A673 (cell line): ENCODE measurements at regions not wholly inside any gene's neighbourhood (a gene's known extent, or its start where the extent isn't known, plus 50 kb on each side); places are given as distances from the start of the nearest gene placed in this dataset.

Source experiments
- BruUV-seq: library from RNA; stranded (reverse); fragments of 400-500 nt; replicated peaks from 2 replicates; lab custom pipeline; 2021; lab: Mats Ljungman, UMichigan
- CTCF ChIA-PET: fragments of 300-600 bp; sonication (Branson Sonifier 250); formaldehyde crosslinking; loops from one replicate; lab custom pipeline; 2022; ENCODE audit warnings: antibody characterized with exemption; lab: Charles Lee
- POLR2A ChIA-PET: fragments of 300-600 bp; sonication (Branson Sonifier 250); formaldehyde crosslinking; loops from one replicate; lab custom pipeline; 2022; ENCODE audit warnings: antibody characterized with exemption; ENCODE audit not compliant: low non-redundant PET; lab: Charles Lee
- DNase-seq: peaks from one replicate; pipeline ENCODE4 v3.0.0-alpha.2; 2015; ENCODE audit warnings: low spot score
- H3K27ac ChIP-seq: fragments of 200-600 bp; sonication (generic); 2 replicates; pipeline ENCODE4 v1.5.1; 2016; ENCODE audit warnings: mixed run types, low read depth, mild to moderate bottlenecking, mixed read lengths, antibody characterized with exemption, low read length; ENCODE audit not compliant: poor library complexity, severe bottlenecking
- H3K27me3 ChIP-seq: fragments of 200-600 bp; sonication (generic); replicated peaks from 2 replicates; pipeline ENCODE4 v1.6.1; 2017; ENCODE audit warnings: mixed run types, low read depth, mild to moderate bottlenecking, mixed read lengths, antibody characterized with exemption, low read length; ENCODE audit not compliant: insufficient read depth, poor library complexity
- H3K36me3 ChIP-seq: fragments of 200-600 bp; sonication (generic); 2 replicates; pipeline ENCODE4 v1.6.1; 2016; ENCODE audit warnings: mixed run types, mild to moderate bottlenecking, mixed read lengths, antibody characterized with exemption, low read length; ENCODE audit not compliant: insufficient read depth, poor library complexity, severe bottlenecking
- H3K4me1 ChIP-seq: fragments of 200-600 bp; sonication (generic); 2 replicates; pipeline ENCODE4 v1.6.1; 2017; ENCODE audit warnings: mixed run types, mild to moderate bottlenecking, mixed read lengths, antibody characterized with exemption, low read length; ENCODE audit not compliant: insufficient read depth, poor library complexity, severe bottlenecking
- H3K4me3 ChIP-seq: fragments of 200-600 bp; sonication (generic); 2 replicates; pipeline ENCODE4 v1.5.1; 2016; ENCODE audit warnings: low read depth, mixed run types, mild to moderate bottlenecking, mixed read lengths, low read length; ENCODE audit not compliant: poor library complexity, severe bottlenecking
- H3K9me3 ChIP-seq: fragments of 200-600 bp; sonication (generic); 2 replicates; pipeline ENCODE4 v1.6.1; 2016; ENCODE audit warnings: mixed run types, low read depth, mild to moderate bottlenecking, mixed read lengths, antibody characterized with exemption, low read length; ENCODE audit not compliant: poor library complexity, severe bottlenecking
- CTCF ChIP-seq: fragments of 300-800, 200-600 bp; sonication (generic); conservative IDR thresholded peaks from 2 replicates; pipeline ENCODE4 v1.5.1; 2017; ENCODE audit warnings: low read depth, mild to moderate bottlenecking, antibody characterized with exemption, low read length, moderate library complexity, mixed read lengths
- EZH2 ChIP-seq: fragments of 200-600 bp; sonication (generic); IDR thresholded peaks from 2 replicates; pipeline ENCODE4 v1.6.1; 2017; ENCODE audit warnings: borderline replicate concordance, low read depth, mild to moderate bottlenecking, mixed read lengths, antibody characterized with exemption, low read length; ENCODE audit not compliant: poor library complexity, severe bottlenecking
- intact Hi-C: fragments of 100-400 bp; cut with micrococcal nuclease; formaldehyde crosslinking; loops from one replicate; pipeline ENCODE4 v1.10.0; 2022; ENCODE audit not compliant: unreplicated experiment

GRCh38 chr13:112187527-112188297 is 120.8 kb downstream of the SOX1 start:
- Histone ChIP-seq H3K4me1 (no peaks in the 10 kb centered on the region), H3K9me3 (no peaks in the 10 kb centered on the region), H3K36me3 (no peaks in the 10 kb centered on the region), H3K4me3 (no peak overlapping the region), H3K27me3 (peaks cover 5% of the 10 kb centered on the region), H3K27ac (no peak overlapping the region)
- DNase-seq: no peak
- no TSS peak for BruUV-seq
- TF ChIP-seq EZH2: no peak
- intact Hi-C loops: no loop called here
- POLR2A ChIA-PET: no interaction called here
- CTCF ChIA-PET: no interaction called here

GRCh38 chr13:112188298-112188610 is 121.3 kb downstream of the SOX1 start:
- Histone ChIP-seq H3K4me3 (no peak overlapping the region), H3K27ac (no peak overlapping the region), H3K9me3 (no peaks in the 10 kb centered on the region), H3K27me3 (peaks cover 7% of the 10 kb centered on the region), H3K36me3 (no peaks in the 10 kb centered on the region), H3K4me1 (no peaks in the 10 kb centered on the region)
- no TSS peak for BruUV-seq
- DNase-seq: no peak
- TF ChIP-seq CTCF (no peak), EZH2 (no peak)
- ChIA-PET POLR2A (no interaction called here), CTCF (no interaction called here)
- intact Hi-C loops: no loop called here

- no peaks in the 10 kb centered on the region for H3K4me1 ChIP-seq
- POLR2A ChIA-PET: no interaction called here
- no peaks in the 10 kb centered on the region for H3K9me3 ChIP-seq
- TF ChIP-seq EZH2 (no peak), CTCF (no peak)
- CTCF ChIA-PET: no interaction called here
- BruUV-seq: no TSS peak
- H3K36me3 ChIP-seq: no peaks in the 10 kb centered on the region
- intact Hi-C loops: no loop called here
- DNase-seq: no peak
- no peak overlapping the region for H3K27ac ChIP-seq
- peaks cover 22% of the 10 kb centered on the region for H3K27me3 ChIP-seq
- no peak overlapping the region for H3K4me3 ChIP-seq
Observed at GRCh38 chr13:112193463-112194166, 126.7 kb downstream of the SOX1 start.
